H1 (cell line): ENCODE measurements at regions not wholly inside any gene's neighbourhood (a gene's known extent, or its start where the extent isn't known, plus 50 kb on each side); places are given as distances from the start of the nearest gene placed in this dataset.

ENCODE experiments used
- CTCF ChIA-PET: fragments of 300-600 bp; sonication (Branson Sonifier 250); formaldehyde crosslinking; loops from one replicate; lab custom pipeline; 2021; ENCODE audit not compliant: partially characterized antibody; lab: Charles Lee
- POLR2A ChIA-PET: fragments of 300-600 bp; sonication (Branson Sonifier 250); formaldehyde crosslinking; loops from one replicate; lab custom pipeline; 2021; ENCODE audit warnings: inconsistent platforms; ENCODE audit not compliant: partially characterized antibody; lab: Charles Lee
- DNase-seq, 2 experiments: peaks; one replicate each; pipeline versions ENCODE4 v3.0.0 to v3.0.0-alpha.2; 2010 to 2022; ENCODE audit warnings: low spot score in 2 of 2, low read depth in 1 of 2, mixed read lengths in 1 of 2
- FAIRE-seq: peaks from 2 replicates; lab custom pipeline; 2011; peaks lifted over from hg19 to GRCh38; lab: Jason Lieb, UNC
- H2AFZ ChIP-seq: 2 replicates; pipeline ENCODE4 v1.8.1; 2012; ENCODE audit warnings: low read length, inconsistent platforms
- H2AK5ac ChIP-seq: 2 replicates; pipeline ENCODE4 v1.6.1; 2013; ENCODE audit warnings: low read depth, low read length
- H2BK120ac ChIP-seq: replicated peaks from 2 replicates; pipeline ENCODE3; 2013; ENCODE audit warnings: low read depth, low read length, inconsistent platforms
- H2BK12ac ChIP-seq: 2 replicates; pipeline ENCODE4 v1.6.1; 2013; ENCODE audit warnings: low read depth, low read length
- H2BK15ac ChIP-seq: 2 replicates; pipeline ENCODE4 v1.6.1; 2013; ENCODE audit warnings: low read length
- H2BK20ac ChIP-seq: 2 replicates; pipeline ENCODE4 v1.6.1; 2013; ENCODE audit warnings: low read length
- H2BK5ac ChIP-seq: 2 replicates; pipeline ENCODE4 v1.6.1; 2013; ENCODE audit warnings: low read depth, low read length
- H3K14ac ChIP-seq: 2 replicates; pipeline ENCODE4 v1.6.1; 2013; ENCODE audit warnings: inconsistent platforms; ENCODE audit not compliant: insufficient read length
- H3K18ac ChIP-seq: 2 replicates; pipeline ENCODE4 v1.6.1; 2013; ENCODE audit warnings: low read length; ENCODE audit errors: extremely low read depth
- H3K23ac ChIP-seq: 2 replicates; pipeline ENCODE4 v1.6.1; 2013; ENCODE audit warnings: inconsistent platforms; ENCODE audit not compliant: insufficient read length
- H3K23me2 ChIP-seq: 2 replicates; pipeline ENCODE4 v1.6.1; 2013; ENCODE audit warnings: low read depth, low read length
- H3K27ac ChIP-seq: 2 replicates; pipeline ENCODE4 v1.6.1; 2011; ENCODE audit warnings: low read depth, low read length, inconsistent platforms
- H3K27me3 ChIP-seq, 4 experiments: replicated peaks in 1 of 4; 1 replicate in 1 of 4; 2 replicates in 3 of 4; pipeline versions ENCODE4 v1.6.1 to v1.8.1; 2011 to 2013; ENCODE audit warnings: low read length in 3 of 4, mild to moderate bottlenecking in 3 of 4, inconsistent platforms in 2 of 4, mixed read lengths in 2 of 4, moderate library complexity in 1 of 4; ENCODE audit not compliant: control insufficient read depth in 3 of 4, insufficient read depth in 3 of 4; ENCODE audit errors: extremely low read depth in 1 of 4
- H3K36me3 ChIP-seq, 4 experiments: 2 replicates each; pipeline versions ENCODE4 v1.6.1 to v1.8.1; 2011 to 2013; ENCODE audit warnings: mild to moderate bottlenecking in 4 of 4, low read length in 3 of 4, moderate library complexity in 2 of 4, control low read depth in 1 of 4, inconsistent platforms in 1 of 4; ENCODE audit not compliant: insufficient read depth in 4 of 4, control insufficient read depth in 2 of 4
- H3K4ac ChIP-seq: replicated peaks from 2 replicates; pipeline ENCODE3; 2013; ENCODE audit warnings: low read length, low read depth, mixed read lengths, inconsistent platforms; ENCODE audit not compliant: insufficient read length
- H3K4me1 ChIP-seq, 4 experiments: replicated peaks in 1 of 4; 1 replicate in 1 of 4; 2 replicates in 3 of 4; pipeline versions ENCODE4 v1.6.1 to v1.8.1; 2011 to 2013; ENCODE audit warnings: low read length in 3 of 4, inconsistent platforms in 2 of 4, mixed read lengths in 1 of 4; ENCODE audit not compliant: insufficient read depth in 4 of 4, control insufficient read depth in 3 of 4
- H3K4me2 ChIP-seq, 2 experiments: 2 replicates each; pipeline versions ENCODE4 v1.6.1 to v1.8.1; 2011 to 2013; ENCODE audit warnings: low read depth in 2 of 2, low read length in 2 of 2, control low read depth in 1 of 2, inconsistent platforms in 1 of 2, mild to moderate bottlenecking in 1 of 2; ENCODE audit not compliant: insufficient read depth in 1 of 2
- H3K4me3 ChIP-seq, 4 experiments: fragments of 200-600, 300-600 bp in 1 of 4; sonication (generic), shearing (Covaris generic), sonication (Bioruptor Twin) in 1 of 4; 2 replicates each; pipeline versions ENCODE4 v1.5.1 to v1.8.1; 2011 to 2016; ENCODE audit warnings: low read length in 4 of 4, low read depth in 3 of 4, control low read depth in 2 of 4, inconsistent platforms in 2 of 4, mild to moderate bottlenecking in 2 of 4, mixed read lengths in 1 of 4, moderate library complexity in 1 of 4; ENCODE audit not compliant: insufficient read depth in 2 of 4; ENCODE audit errors: extremely low read depth in 1 of 4
- H3K56ac ChIP-seq: replicated peaks from 2 replicates; pipeline ENCODE3; 2013; ENCODE audit warnings: low read depth, mild to moderate bottlenecking, mixed read lengths, low read length, inconsistent platforms; ENCODE audit not compliant: insufficient read length
- H3K79me1 ChIP-seq: 2 replicates; pipeline ENCODE4 v1.6.1; 2013; ENCODE audit warnings: low read depth, low read length, control low read depth
- H3K79me2 ChIP-seq, 2 experiments: 2 replicates each; pipeline versions ENCODE4 v1.6.1 to v1.8.1; 2012 to 2013; ENCODE audit warnings: low read length in 2 of 2, mild to moderate bottlenecking in 2 of 2, inconsistent platforms in 1 of 2; ENCODE audit not compliant: insufficient read depth in 2 of 2, control insufficient read depth in 1 of 2
- H3K9ac ChIP-seq, 4 experiments: replicated peaks in 1 of 4; 1 replicate in 1 of 4; 2 replicates in 3 of 4; pipeline versions ENCODE4 v1.6.1 to v1.8.1; 2011 to 2013; ENCODE audit warnings: low read depth in 3 of 4, low read length in 3 of 4, control low read depth in 2 of 4, mild to moderate bottlenecking in 2 of 4, moderate library complexity in 2 of 4, inconsistent platforms in 1 of 4; ENCODE audit errors: extremely low read depth in 1 of 4
- H3K9me3 ChIP-seq, 2 experiments: 2 replicates each; pipeline versions ENCODE4 v1.6.1 to v1.8.1; 2012 to 2013; ENCODE audit warnings: mild to moderate bottlenecking in 2 of 2, moderate library complexity in 2 of 2, control low read depth in 1 of 2, inconsistent platforms in 1 of 2, low read depth in 1 of 2, low read length in 1 of 2, mixed read lengths in 1 of 2; ENCODE audit not compliant: insufficient read depth in 2 of 2
- H4K20me1 ChIP-seq, 2 experiments: replicated peaks in 1 of 2; 2 replicates each; pipeline versions ENCODE3 to v1.8.1; 2011 to 2013; ENCODE audit warnings: inconsistent platforms in 2 of 2, low read length in 2 of 2, mild to moderate bottlenecking in 1 of 2; ENCODE audit not compliant: insufficient read depth in 2 of 2, control insufficient read depth in 1 of 2
- H4K5ac ChIP-seq: 2 replicates; pipeline ENCODE4 v1.6.1; 2013; ENCODE audit warnings: low read length, low read depth, mixed read lengths, inconsistent platforms; ENCODE audit not compliant: insufficient read length
- H4K8ac ChIP-seq: 2 replicates; pipeline ENCODE4 v1.8.0; 2013; ENCODE audit warnings: mild to moderate bottlenecking, moderate library complexity, low read length, inconsistent platforms; ENCODE audit not compliant: insufficient read depth; ENCODE audit errors: extremely low read depth
- H4K91ac ChIP-seq: replicated peaks from 2 replicates; pipeline ENCODE3; 2013; ENCODE audit warnings: low read length, mixed read lengths, inconsistent platforms; ENCODE audit not compliant: insufficient read length
- CTCF ChIP-seq, 3 experiments: IDR thresholded peaks; 1 replicate in 2 of 3; 2 replicates in 1 of 3; pipeline versions ENCODE4 v1.5.1 to v1.6.1; 2011; ENCODE audit warnings: low read length in 3 of 3, mild to moderate bottlenecking in 3 of 3, inconsistent platforms in 2 of 3, low read depth in 1 of 3, moderate library complexity in 1 of 3; ENCODE audit not compliant: insufficient read depth in 1 of 3; ENCODE audit errors: control extremely low read depth in 1 of 3
- RAD21 ChIP-seq, 2 experiments: IDR thresholded peaks in 1 of 2; conservative IDR thresholded peaks in 1 of 2; 2 replicates each; pipeline ENCODE4 v1.6.1; 2011; ENCODE audit warnings: low read depth in 2 of 2, low read length in 2 of 2, improper control_type of control experiment in 1 of 2, inconsistent platforms in 1 of 2, mild to moderate bottlenecking in 1 of 2, moderate library complexity in 1 of 2
- whole genome bisulfite sequencing, 2 experiments: shearing (Covaris generic) in 1 of 2; methylation state at CpG; one replicate each; pipeline versions ENCODE4 v1.1.6 to v1.1.7; 2013 to 2015; ENCODE audit warnings: low lambda C conversion rate in 2 of 2, mixed read lengths in 2 of 2, inconsistent platforms in 1 of 2, low coverage in 1 of 2, missing lambda C conversion rate in 1 of 2; ENCODE audit not compliant: insufficient replicate concordance in 2 of 2, insufficient coverage in 1 of 2, insufficient read length in 1 of 2; ENCODE audit errors: extremely low coverage in 1 of 2, missing lambda C conversion rate in 1 of 2; 5-methylcytosine and 5-hydroxymethylcytosine counted together

- Histone ChIP-seq H3K4me1 (no peaks in the 10 kb centered on the region; a peak in 1 of 7 replicates), H3K14ac (no peak overlapping the region), H4K8ac (no peak overlapping the region), H3K23ac (no peak overlapping the region), H2BK15ac (no peak overlapping the region), H3K36me3 (no peaks in the 10 kb centered on the region), H2AK5ac (no peak overlapping the region), H4K5ac (no peak overlapping the region), H2BK20ac (no peak overlapping the region), H3K27ac (no peak overlapping the region), H4K20me1 (no peaks in the 10 kb centered on the region), H3K9me3 (no peaks in the 10 kb centered on the region), H3K79me1 (no peaks in the 10 kb centered on the region), H3K4me3 (no peak overlapping the region), H3K4me2 (no peak overlapping the region), H3K56ac (no peak overlapping the region), H2BK120ac (no peak overlapping the region), H2AFZ (no peak overlapping the region), H3K9ac (no peak overlapping the region), H4K91ac (no peak overlapping the region), H2BK12ac (no peak overlapping the region), H3K27me3 (0 out of 7 replicates have a peak, but pooled peaks cover 0 to 3% (median 0%) of the 10 kb centered on the region in 4 experiments), H3K4ac (no peak overlapping the region), H2BK5ac (no peak overlapping the region), H3K79me2 (no peaks in the 10 kb centered on the region), H3K23me2 (no peaks in the 10 kb centered on the region), H3K18ac (no peak overlapping the region)
- WGBS, 2 experiments = 91% methylated on average over 7 of the region's 7 CpGs; no CpG with 5 or more reads in 1 of the 2 experiments
- DNase-seq (no peak), FAIRE-seq (no peak)
- ChIA-PET CTCF (interaction anchor here (0.6 to 1.5 kb wide), 5 partner anchors 9 to 198 kb away, joined by 3 to 6 read pairs (median 4); no protein-coding TSS in a partner anchor), POLR2A (no interaction called here)
- TF ChIP-seq RAD21 (IDR thresholded peaks at IDR 0.05 in 1 of 2, conservative IDR thresholded peaks at IDR 0.05 in 1 of 2; ENCODE audit: low read depth in 2 of 2, low read length in 2 of 2) = peak in 1 of 2 experiments; percentile 11; a peak in 1 of 4 replicates
- no peak for TF ChIP-seq CTCF (IDR thresholded peaks at IDR 0.05; ENCODE audit: control extremely low read depth in 1 of 3, insufficient read depth in 1 of 3, low read depth in 1 of 3, low read length in 3 of 3)
Measured at GRCh38 chr21:29233256-29233546, 65.5 kb upstream of the BACH1 start.
